ENCODE measurements at regions not wholly inside any gene's neighbourhood (a gene's known extent, or its start where the extent isn't known, plus 50 kb on each side); places are given as distances from the start of the nearest gene placed in this dataset.

DNA sequence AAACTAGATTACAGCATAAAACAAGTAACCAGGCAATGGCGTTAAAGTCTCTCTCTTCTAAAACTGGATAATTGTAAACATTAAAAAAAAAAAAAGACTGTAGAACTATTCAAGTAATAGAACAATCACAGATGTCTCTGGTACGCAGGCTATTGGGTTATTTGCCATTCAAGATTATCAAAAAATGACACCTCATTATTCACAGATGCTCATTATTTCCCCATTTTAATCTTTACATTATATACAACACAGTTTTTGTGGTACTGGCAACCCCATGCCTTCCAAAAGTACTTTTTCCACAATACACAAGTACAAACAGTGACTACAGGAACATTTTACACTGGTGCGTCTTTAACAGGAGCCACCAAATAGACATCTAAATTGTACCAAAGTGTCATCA lies 109.4 kb downstream of the ZNF608 start:
- peaks cover 35% of the 10 kb centered on the region for H3K36me3 Mint-ChIP-seq (ENCODE audit: insufficient read depth)
- H3K27ac Mint-ChIP-seq = no peak overlapping the region
- no peak for DNase-seq (ENCODE audit: low spot score, unreplicated experiment)

DNA sequence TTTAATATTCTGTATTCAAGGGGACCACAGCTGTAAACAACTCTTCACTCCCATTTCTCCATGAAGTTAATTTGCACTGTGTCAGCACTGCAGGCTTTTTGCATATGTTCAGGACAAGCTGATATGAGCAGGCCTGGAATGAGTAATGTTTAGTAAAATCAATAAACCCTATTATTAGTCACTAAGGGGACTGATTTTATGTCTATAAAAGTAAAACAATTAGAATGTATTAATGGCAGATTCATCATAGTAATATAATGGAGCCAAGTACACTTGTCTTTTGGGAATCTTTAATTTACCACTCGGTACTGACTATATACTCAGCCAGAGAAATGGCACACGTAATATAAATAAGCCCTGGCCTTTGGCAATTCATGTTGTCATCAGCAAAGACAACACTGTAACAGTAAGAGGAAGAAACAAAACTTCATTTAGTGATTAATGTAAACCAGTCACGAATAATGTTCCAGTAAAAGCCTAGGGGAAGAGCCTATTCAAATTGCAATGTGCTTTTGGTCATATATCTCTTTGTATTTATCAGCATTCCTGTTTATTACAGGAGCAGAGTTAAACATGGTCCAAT lies 111.6 kb downstream of the ZNF608 start:
- Mint-ChIP-seq H3K4me3 (ENCODE audit: low read depth) (no peak overlapping the region), H3K36me3 (ENCODE audit: insufficient read depth) (peaks cover 22% of the 10 kb centered on the region), H3K27ac (peak overlapping the region; percentile 57)

More for the DNA sequence above, 109.4 kb downstream of the ZNF608 start:
- H3K4me3 Mint-ChIP-seq (ENCODE audit: low read depth) = no peak overlapping the region
- peaks cover 55% of the 10 kb centered on the region for H3K4me1 Mint-ChIP-seq (ENCODE audit: low read depth)
- peaks cover 3% of the 10 kb centered on the region for H3K9me3 Mint-ChIP-seq (ENCODE audit: low read depth)
- TF ChIP-seq, protein P1, sequence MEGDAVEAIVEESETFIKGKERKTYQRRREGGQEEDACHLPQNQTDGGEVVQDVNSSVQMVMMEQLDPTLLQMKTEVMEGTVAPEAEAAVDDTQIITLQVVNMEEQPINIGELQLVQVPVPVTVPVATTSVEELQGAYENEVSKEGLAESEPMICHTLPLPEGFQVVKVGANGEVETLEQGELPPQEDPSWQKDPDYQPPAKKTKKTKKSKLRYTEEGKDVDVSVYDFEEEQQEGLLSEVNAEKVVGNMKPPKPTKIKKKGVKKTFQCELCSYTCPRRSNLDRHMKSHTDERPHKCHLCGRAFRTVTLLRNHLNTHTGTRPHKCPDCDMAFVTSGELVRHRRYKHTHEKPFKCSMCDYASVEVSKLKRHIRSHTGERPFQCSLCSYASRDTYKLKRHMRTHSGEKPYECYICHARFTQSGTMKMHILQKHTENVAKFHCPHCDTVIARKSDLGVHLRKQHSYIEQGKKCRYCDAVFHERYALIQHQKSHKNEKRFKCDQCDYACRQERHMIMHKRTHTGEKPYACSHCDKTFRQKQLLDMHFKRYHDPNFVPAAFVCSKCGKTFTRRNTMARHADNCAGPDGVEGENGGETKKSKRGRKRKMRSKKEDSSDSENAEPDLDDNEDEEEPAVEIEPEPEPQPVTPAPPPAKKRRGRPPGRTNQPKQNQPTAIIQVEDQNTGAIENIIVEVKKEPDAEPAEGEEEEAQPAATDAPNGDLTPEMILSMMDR (IDR thresholded peaks at IDR 0.05; ENCODE audit: unreplicated experiment) = no peak
- H3K27me3 Mint-ChIP-seq = no peaks in the 10 kb centered on the region

DNA sequence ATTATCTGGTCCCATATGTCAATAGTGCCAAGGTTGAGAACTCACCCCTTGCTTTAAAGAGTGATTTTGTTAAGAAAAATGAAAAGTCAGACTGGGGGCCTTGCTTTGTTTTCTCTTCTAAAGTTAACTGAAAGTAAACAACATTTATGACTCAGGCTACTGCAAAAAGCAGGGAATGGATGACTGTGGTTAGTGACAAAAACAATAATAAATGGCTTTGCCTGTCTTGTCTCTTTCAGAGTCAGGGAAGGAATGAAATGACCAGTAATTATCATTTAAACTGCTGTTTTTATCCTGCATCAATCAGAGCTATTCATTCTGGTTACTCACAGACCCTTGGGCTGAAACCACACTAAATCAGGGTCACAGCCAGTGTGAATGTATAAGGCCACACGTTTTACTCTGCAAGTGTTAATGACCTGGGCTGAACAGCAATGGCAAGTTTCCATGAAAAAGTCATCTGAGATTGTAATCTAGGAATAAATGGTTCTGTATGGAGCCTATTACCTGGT lies 112.2 kb downstream of the ZNF608 start:
- DNase-seq (ENCODE audit: low spot score, unreplicated experiment) = no peak
- no peak overlapping the region for H3K4me3 Mint-ChIP-seq (ENCODE audit: low read depth)
- TF ChIP-seq, protein P1 (IDR thresholded peaks at IDR 0.05; ENCODE audit: unreplicated experiment) = no peak
- no peaks in the 10 kb centered on the region for H3K27me3 Mint-ChIP-seq
- H3K27ac Mint-ChIP-seq = peak overlapping the region; percentile 57
- H3K36me3 Mint-ChIP-seq (ENCODE audit: insufficient read depth) = peaks cover 19% of the 10 kb centered on the region
- H3K4me1 Mint-ChIP-seq (ENCODE audit: low read depth) = peaks cover 49% of the 10 kb centered on the region
- H3K9me3 Mint-ChIP-seq (ENCODE audit: low read depth) = peaks cover 3% of the 10 kb centered on the region

More for the DNA sequence above, 111.6 kb downstream of the ZNF608 start:
- Mint-ChIP-seq H3K9me3 (ENCODE audit: low read depth) (peaks cover 3% of the 10 kb centered on the region), H3K27me3 (no peaks in the 10 kb centered on the region), H3K4me1 (ENCODE audit: low read depth) (peaks cover 49% of the 10 kb centered on the region)
- no peak for DNase-seq (ENCODE audit: low spot score, unreplicated experiment)
- TF ChIP-seq, protein P1 (IDR thresholded peaks at IDR 0.05; ENCODE audit: unreplicated experiment) = no peak

DNA sequence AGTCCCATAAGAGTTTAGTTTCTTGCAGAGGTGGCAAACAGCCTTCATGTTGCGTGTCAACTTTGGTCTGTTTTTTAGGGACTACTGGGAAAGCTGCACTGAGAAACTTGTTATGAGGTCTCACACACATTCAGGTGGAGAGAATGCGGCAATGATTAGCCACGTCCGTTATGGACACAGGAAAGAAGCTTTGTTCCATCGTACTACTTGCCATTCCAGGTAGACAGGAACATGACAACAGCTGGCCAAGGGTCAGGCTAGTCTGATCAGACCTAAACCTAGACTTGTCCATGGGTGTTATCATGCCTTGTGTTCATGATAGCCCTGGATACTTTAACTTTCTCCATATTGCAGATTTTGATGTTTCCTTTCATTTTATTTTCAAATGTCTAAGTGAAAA lies 113.2 kb downstream of the ZNF608 start:
- H3K4me1 Mint-ChIP-seq (ENCODE audit: low read depth) = peaks cover 53% of the 10 kb centered on the region
- H3K4me3 Mint-ChIP-seq (ENCODE audit: low read depth) = no peak overlapping the region
- TF ChIP-seq, protein P1 (IDR thresholded peaks at IDR 0.05; ENCODE audit: unreplicated experiment) = no peak
- no peak for DNase-seq (ENCODE audit: low spot score, unreplicated experiment)
- H3K27ac Mint-ChIP-seq = peak overlapping the region; percentile 57
- peaks cover 3% of the 10 kb centered on the region for H3K9me3 Mint-ChIP-seq (ENCODE audit: low read depth)
- H3K36me3 Mint-ChIP-seq (ENCODE audit: insufficient read depth) = peaks cover 19% of the 10 kb centered on the region
- no peaks in the 10 kb centered on the region for H3K27me3 Mint-ChIP-seq

DNA sequence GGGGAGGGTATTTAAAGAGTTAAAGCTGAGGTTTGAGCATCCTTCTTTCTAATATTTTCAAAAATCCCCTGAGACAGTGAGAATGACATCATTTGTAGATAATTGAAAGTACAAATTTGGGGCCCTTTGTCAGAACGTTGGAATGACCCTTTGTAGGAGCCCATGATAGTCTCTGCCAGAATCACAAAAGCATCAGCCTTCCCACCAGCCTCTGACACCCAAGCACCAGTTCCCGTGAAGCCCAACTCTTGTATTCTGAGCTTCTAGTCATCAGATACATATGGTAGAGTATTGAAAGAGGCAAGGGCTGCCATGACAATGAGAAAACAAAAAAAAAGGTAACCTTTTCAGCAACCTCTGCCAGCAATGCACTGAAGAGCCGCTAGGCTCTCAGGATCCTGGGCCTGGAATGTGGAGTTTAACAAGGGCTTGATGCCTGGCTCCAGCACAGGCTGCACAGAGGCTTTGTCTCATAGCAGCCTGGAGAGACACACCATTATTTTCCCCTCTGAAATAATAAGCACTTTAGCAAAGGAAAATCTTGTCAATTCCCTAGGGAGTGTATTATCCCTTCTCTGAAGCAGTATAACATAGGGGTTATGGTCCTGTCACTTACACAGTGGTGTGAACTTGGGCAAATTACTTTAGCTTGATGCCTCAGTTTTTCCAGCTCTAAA lies 114.4 kb downstream of the ZNF608 start:
- H3K4me3 Mint-ChIP-seq (ENCODE audit: low read depth) = no peak overlapping the region
- H3K4me1 Mint-ChIP-seq (ENCODE audit: low read depth) = peaks cover 59% of the 10 kb centered on the region
- H3K9me3 Mint-ChIP-seq (ENCODE audit: low read depth) = peaks cover 3% of the 10 kb centered on the region
- peak overlapping the region; percentile 41 for H3K27ac Mint-ChIP-seq
- H3K27me3 Mint-ChIP-seq = no peaks in the 10 kb centered on the region
- peaks cover 16% of the 10 kb centered on the region for H3K36me3 Mint-ChIP-seq (ENCODE audit: insufficient read depth)
- DNase-seq (ENCODE audit: low spot score, unreplicated experiment) = no peak
- TF ChIP-seq, protein P1 (IDR thresholded peaks at IDR 0.05; ENCODE audit: unreplicated experiment) = no peak
